Kidney epithelial cell (primary cell): ENCODE measurements at regions not wholly inside any gene's neighbourhood (a gene's known extent, or its start where the extent isn't known, plus 50 kb on each side); places are given as distances from the start of the nearest gene placed in this dataset.

Experiments used
- DNase-seq: peaks from one replicate; pipeline ENCODE4 v3.0.0-alpha.2; 2010; ENCODE audit warnings: low read depth
- H3K27me3 ChIP-seq: 2 replicates; pipeline ENCODE4 v1.6.0; 2011; ENCODE audit warnings: low read length; ENCODE audit not compliant: control insufficient read depth, insufficient read depth
- H3K36me3 ChIP-seq: 2 replicates; pipeline ENCODE4 v1.5.1; 2011; ENCODE audit warnings: low read length; ENCODE audit not compliant: control insufficient read depth, insufficient read depth
- H3K4me3 ChIP-seq: 2 replicates; pipeline ENCODE4 v1.5.1; 2011; ENCODE audit warnings: low read depth, mild to moderate bottlenecking, control low read depth, low read length
- CTCF ChIP-seq: IDR thresholded peaks from 2 replicates; pipeline ENCODE4 v1.5.1; 2011; ENCODE audit warnings: mild to moderate bottlenecking, moderate library complexity, low read length, control low read depth, inconsistent platforms; ENCODE audit not compliant: insufficient read depth, poor library complexity, severe bottlenecking

DNA sequence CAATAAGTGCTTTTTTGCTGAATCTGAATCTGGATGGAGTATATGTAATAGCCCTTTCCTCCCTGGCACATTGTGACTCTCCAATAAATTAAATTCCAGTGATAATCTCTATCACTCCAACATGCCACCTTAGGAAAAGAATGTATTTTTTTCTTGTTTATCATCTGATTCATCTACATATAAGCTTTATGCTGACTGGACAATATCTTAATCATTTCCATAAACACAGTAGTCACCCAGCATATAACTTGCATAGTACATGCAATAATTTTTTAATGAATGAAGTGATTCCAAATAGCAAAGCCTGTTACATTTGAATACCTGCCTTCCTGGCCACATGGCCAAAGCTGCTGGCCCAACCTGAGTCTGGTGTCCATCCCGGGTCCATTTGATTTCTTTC, 477.6 kb upstream of the USP24 start:
- Histone ChIP-seq H3K27me3 (no peaks in the 10 kb centered on the region), H3K4me3 (no peak overlapping the region), H3K36me3 (no peaks in the 10 kb centered on the region)
- no peak for DNase-seq
- TF ChIP-seq CTCF, result no peak

- no peak for DNase-seq
- Histone ChIP-seq H3K4me3 (no peak overlapping the region), H3K27me3 (no peaks in the 10 kb centered on the region), H3K36me3 (no peaks in the 10 kb centered on the region)
- TF ChIP-seq CTCF, result no peak
These were observed 475.2 kb upstream of the USP24 start for GRCh38 chr1:55690366-55690765.

- Histone ChIP-seq H3K27me3 (no peaks in the 10 kb centered on the region), H3K36me3 (no peaks in the 10 kb centered on the region), H3K4me3 (no peak overlapping the region)
- no peak for DNase-seq
- TF ChIP-seq CTCF, result no peak
These were observed 474.6 kb upstream of the USP24 start for GRCh38 chr1:55689800-55690199.

GRCh38 chr1:55685560-55685959, 470.4 kb upstream of the USP24 start:
- TF ChIP-seq CTCF, result no peak
- DNase-seq, result no peak
- Histone ChIP-seq H3K36me3 (no peaks in the 10 kb centered on the region), H3K4me3 (no peak overlapping the region), H3K27me3 (no peaks in the 10 kb centered on the region)

DNA sequence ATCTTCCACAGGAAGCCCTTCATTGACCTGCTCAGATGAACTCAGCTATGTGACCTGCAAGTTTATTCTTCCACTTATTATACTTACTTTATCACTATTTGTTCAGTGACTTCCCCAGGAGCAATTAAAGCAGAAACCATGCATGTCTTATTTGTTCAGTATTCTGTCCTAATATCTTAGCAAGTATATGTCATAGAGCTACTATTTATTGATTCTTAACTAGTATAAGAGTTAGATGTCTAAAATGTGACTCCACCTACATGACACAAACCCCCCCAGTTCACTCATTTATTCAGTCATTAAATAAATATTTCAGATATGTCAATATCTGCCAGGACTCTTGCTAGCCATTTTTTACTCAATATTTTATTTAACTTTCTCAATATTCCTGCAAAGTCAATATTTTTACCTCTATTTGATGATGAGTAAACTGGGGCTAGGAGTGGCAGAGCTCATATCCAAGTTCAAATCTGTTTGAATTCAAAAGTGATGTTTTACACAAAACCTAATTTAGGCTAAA, 469.0 kb upstream of the USP24 start:
- TF ChIP-seq CTCF, result no peak
- no peak for DNase-seq
- H3K36me3 ChIP-seq, result no peaks in the 10 kb centered on the region
- H3K27me3 ChIP-seq, result no peaks in the 10 kb centered on the region
- H3K4me3 ChIP-seq, result no peak overlapping the region

DNA sequence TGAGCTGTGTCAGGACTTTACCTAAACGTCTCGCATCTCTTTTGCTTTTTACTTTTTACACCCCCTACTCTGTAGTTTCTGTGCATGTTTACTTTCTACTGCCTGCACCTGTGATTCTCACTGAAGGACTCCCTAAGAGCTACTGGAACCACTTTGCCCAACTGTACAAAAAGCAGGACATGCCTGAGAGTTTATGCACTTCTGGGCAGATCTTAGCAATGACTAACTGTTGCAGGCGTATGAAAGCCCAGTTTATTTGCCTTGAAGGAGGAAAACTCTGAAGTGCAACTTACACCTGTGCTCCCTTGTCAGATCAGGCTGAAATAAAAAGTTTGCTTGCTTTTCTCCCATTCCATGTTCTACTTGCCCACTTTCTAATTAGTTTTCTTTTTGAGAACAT, 467.0 kb upstream of the USP24 start:
- no peak for TF ChIP-seq CTCF
- H3K27me3 ChIP-seq, result no peaks in the 10 kb centered on the region
- DNase-seq, result no peak
- no peak overlapping the region for H3K4me3 ChIP-seq
- no peaks in the 10 kb centered on the region for H3K36me3 ChIP-seq
